Neuronal stem cell (in vitro differentiated cells): ENCODE measurements at regions not wholly inside any gene's neighbourhood (a gene's known extent, or its start where the extent isn't known, plus 50 kb on each side); places are given as distances from the start of the nearest gene placed in this dataset.

Source experiments
- DNase-seq: peaks from one replicate; pipeline ENCODE4 v3.0.0-alpha.2; 2013; ENCODE audit warnings: low spot score
- H2AFZ ChIP-seq: one replicate; pipeline ENCODE4 v1.6.1; 2013; ENCODE audit warnings: mild to moderate bottlenecking, low read length, inconsistent platforms
- H2AK5ac ChIP-seq: 2 replicates; pipeline ENCODE4 v1.6.1; 2013; ENCODE audit warnings: low read depth, mild to moderate bottlenecking, inconsistent platforms, low read length, moderate library complexity, mixed read lengths
- H2BK120ac ChIP-seq: 2 replicates; pipeline ENCODE4 v1.6.1; 2013; ENCODE audit warnings: low read depth, mild to moderate bottlenecking, inconsistent platforms, low read length, moderate library complexity, mixed read lengths
- H2BK12ac ChIP-seq: one replicate; pipeline ENCODE4 v1.6.1; 2013; ENCODE audit warnings: low read length, inconsistent platforms
- H2BK15ac ChIP-seq: 2 replicates; pipeline ENCODE4 v1.6.1; 2013; ENCODE audit warnings: mild to moderate bottlenecking, low read length, inconsistent platforms, mixed read lengths
- H2BK5ac ChIP-seq: one replicate; pipeline ENCODE4 v1.6.1; 2013; ENCODE audit warnings: inconsistent platforms, mild to moderate bottlenecking, low read length, moderate library complexity
- H3K14ac ChIP-seq: one replicate; pipeline ENCODE4 v1.6.1; 2013; ENCODE audit warnings: low read length, inconsistent platforms
- H3K18ac ChIP-seq: 2 replicates; pipeline ENCODE4 v1.6.1; 2013; ENCODE audit warnings: low read length, inconsistent platforms
- H3K23ac ChIP-seq: 2 replicates; pipeline ENCODE4 v1.6.1; 2013; ENCODE audit warnings: low read depth, mild to moderate bottlenecking, mixed read lengths, low read length, inconsistent platforms; ENCODE audit not compliant: poor library complexity
- H3K27ac ChIP-seq: replicated peaks from 3 replicates; pipeline ENCODE4 v1.5.1; 2013; ENCODE audit warnings: low read length, inconsistent platforms
- H3K27me3 ChIP-seq, 3 experiments: 2 replicates each; pipeline ENCODE4 v1.6.1; 2013; ENCODE audit warnings: low read length in 3 of 3, mild to moderate bottlenecking in 2 of 3, inconsistent platforms in 1 of 3, low read depth in 1 of 3, mixed read lengths in 1 of 3, moderate library complexity in 1 of 3; ENCODE audit not compliant: control insufficient read depth in 3 of 3, insufficient read depth in 3 of 3
- H3K36me3 ChIP-seq, 2 donors: replicated peaks in 1 of 2; 2 replicates each; pipeline ENCODE4 v1.6.1; 2013; ENCODE audit warnings: low read length in 2 of 2; ENCODE audit not compliant: control insufficient read depth in 2 of 2, insufficient read depth in 2 of 2
- H3K4ac ChIP-seq: 2 replicates; pipeline ENCODE4 v1.6.1; 2013; ENCODE audit warnings: inconsistent platforms, mild to moderate bottlenecking, low read length, moderate library complexity
- H3K4me1 ChIP-seq, 2 donors: 1 replicate in 1 of 2; 2 replicates in 1 of 2; pipeline ENCODE4 v1.6.1; 2013; ENCODE audit warnings: low read length in 2 of 2, low read depth in 1 of 2; ENCODE audit not compliant: control insufficient read depth in 2 of 2, insufficient read depth in 1 of 2
- H3K4me2 ChIP-seq: one replicate; pipeline ENCODE4 v1.6.1; 2013; ENCODE audit warnings: mild to moderate bottlenecking, low read length, inconsistent platforms; ENCODE audit not compliant: insufficient read depth, poor library complexity, severe bottlenecking
- H3K4me3 ChIP-seq, 2 donors: 2 replicates each; pipeline ENCODE4 v1.5.1; 2013; ENCODE audit warnings: low read length in 2 of 2, mild to moderate bottlenecking in 2 of 2, inconsistent platforms in 1 of 2, moderate library complexity in 1 of 2
- H3K79me1 ChIP-seq: one replicate; pipeline ENCODE4 v1.6.1; 2013; ENCODE audit warnings: low read depth, mild to moderate bottlenecking, inconsistent platforms, low read length, moderate library complexity
- H3K9ac ChIP-seq: one replicate; pipeline ENCODE4 v1.6.1; 2013; ENCODE audit warnings: mild to moderate bottlenecking, low read depth, low read length, inconsistent platforms; ENCODE audit not compliant: poor library complexity
- H3K9me3 ChIP-seq, 2 donors: replicated peaks in 1 of 2; 2 replicates each; pipeline versions ENCODE3 to v1.6.1; 2013; ENCODE audit warnings: low read length in 2 of 2, mild to moderate bottlenecking in 2 of 2, inconsistent platforms in 1 of 2, low read depth in 1 of 2, mixed read lengths in 1 of 2, moderate library complexity in 1 of 2; ENCODE audit not compliant: control insufficient read depth in 2 of 2, insufficient read depth in 1 of 2
- H4K8ac ChIP-seq: one replicate; pipeline ENCODE4 v1.6.1; 2013; ENCODE audit warnings: low read depth, mild to moderate bottlenecking, inconsistent platforms, low read length, moderate library complexity
- H4K91ac ChIP-seq: one replicate; pipeline ENCODE4 v1.6.1; 2013; ENCODE audit warnings: low read length, low read depth, mild to moderate bottlenecking, inconsistent platforms; ENCODE audit not compliant: poor library complexity
- WGBS, 2 donors: extraction: QIAGEN DNeasy Blood & Tissue Kit; methylation state at CpG; one replicate each; pipeline ENCODE4 v1.1.7; 2013; ENCODE audit warnings: missing lambda C conversion rate in 2 of 2, mixed read lengths in 1 of 2; ENCODE audit not compliant: insufficient read length in 2 of 2, insufficient replicate concordance in 1 of 2; ENCODE audit errors: extremely low coverage in 2 of 2; 5-methylcytosine and 5-hydroxymethylcytosine counted together

DNA sequence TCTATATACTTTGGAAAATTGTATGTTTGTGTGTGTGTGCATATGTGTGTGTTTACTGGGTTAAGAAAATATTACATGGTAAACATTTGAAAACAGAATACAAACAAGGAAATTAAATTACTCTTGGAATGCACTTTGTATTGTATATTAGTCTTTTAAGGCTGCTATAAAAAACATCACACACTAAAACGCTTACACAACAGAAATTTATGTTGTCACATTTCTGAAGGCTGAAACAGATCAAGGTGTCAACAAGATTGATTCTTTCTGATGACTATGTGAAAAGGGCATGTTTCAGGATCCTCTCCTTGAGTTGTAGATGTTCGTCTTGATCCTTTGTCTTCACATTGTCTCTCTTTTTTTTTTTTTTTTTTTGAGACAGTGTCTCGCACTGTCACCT lies 149.1 kb upstream of the CNTN5 start:
- Histone ChIP-seq H3K9ac (no peak overlapping the region), H3K36me3 (no peaks in the 10 kb centered on the region), H2AFZ (no peak overlapping the region), H2BK12ac (no peak overlapping the region), H2BK120ac (no peak overlapping the region), H3K79me1 (no peaks in the 10 kb centered on the region), H4K91ac (no peak overlapping the region), H3K9me3 (no peaks in the 10 kb centered on the region), H3K18ac (no peak overlapping the region), H3K27ac (no peak overlapping the region), H3K23ac (no peak overlapping the region), H2BK15ac (no peak overlapping the region), H3K14ac (no peak overlapping the region), H3K4me3 (no peak overlapping the region), H3K4me1 (no peaks in the 10 kb centered on the region), H2BK5ac (no peak overlapping the region), H3K4me2 (no peak overlapping the region), H2AK5ac (no peak overlapping the region), H3K4ac (no peak overlapping the region), H4K8ac (no peak overlapping the region), H3K27me3 (no peaks in the 10 kb centered on the region)
- no CpG with 5 or more reads among the region's 3 CpGs for WGBS, 2 donors
- no peak for DNase-seq

DNA sequence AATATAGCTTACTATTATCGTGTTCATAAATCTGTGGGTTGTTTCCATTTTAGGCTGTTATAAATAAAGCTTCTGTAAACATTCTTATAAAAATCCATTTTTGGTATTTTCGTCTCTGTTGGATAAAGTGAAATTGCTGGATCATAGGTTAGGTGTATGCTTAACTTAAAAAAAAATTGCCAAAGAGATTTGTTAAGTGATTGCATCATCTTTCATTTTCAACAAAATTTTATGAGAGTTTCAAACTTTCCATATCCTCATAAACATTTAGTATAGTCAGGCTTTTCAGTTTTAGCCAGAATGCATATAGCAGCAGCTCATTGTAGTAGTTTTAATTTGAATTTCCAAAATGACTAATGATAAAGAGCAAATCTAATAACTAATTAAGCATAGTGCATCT lies 146.7 kb upstream of the CNTN5 start:
- no peak for DNase-seq
- H2BK120ac ChIP-seq: no peak overlapping the region
- H3K9ac ChIP-seq: no peak overlapping the region
- H3K79me1 ChIP-seq: no peaks in the 10 kb centered on the region
- no peak overlapping the region for H2AK5ac ChIP-seq
- no peak overlapping the region for H4K8ac ChIP-seq
- no peak overlapping the region for H4K91ac ChIP-seq
- no peak overlapping the region for H3K14ac ChIP-seq
- no peak overlapping the region for H2BK5ac ChIP-seq
- no peak overlapping the region for H2AFZ ChIP-seq
- H3K4me1 ChIP-seq: no peaks in the 10 kb centered on the region
- H3K4ac ChIP-seq: no peak overlapping the region
- no peak overlapping the region for H3K23ac ChIP-seq
- H3K4me2 ChIP-seq: no peak overlapping the region
- no peak overlapping the region for H2BK12ac ChIP-seq
- no peaks in the 10 kb centered on the region for H3K9me3 ChIP-seq
- no CpG with 5 or more reads among the region's 2 CpGs for WGBS, 2 donors
- no peak overlapping the region for H2BK15ac ChIP-seq
- no peak overlapping the region for H3K27ac ChIP-seq
- no peak overlapping the region for H3K18ac ChIP-seq
- H3K4me3 ChIP-seq: no peak overlapping the region
- H3K36me3 ChIP-seq: no peaks in the 10 kb centered on the region
- H3K27me3 ChIP-seq: no peaks in the 10 kb centered on the region

DNA sequence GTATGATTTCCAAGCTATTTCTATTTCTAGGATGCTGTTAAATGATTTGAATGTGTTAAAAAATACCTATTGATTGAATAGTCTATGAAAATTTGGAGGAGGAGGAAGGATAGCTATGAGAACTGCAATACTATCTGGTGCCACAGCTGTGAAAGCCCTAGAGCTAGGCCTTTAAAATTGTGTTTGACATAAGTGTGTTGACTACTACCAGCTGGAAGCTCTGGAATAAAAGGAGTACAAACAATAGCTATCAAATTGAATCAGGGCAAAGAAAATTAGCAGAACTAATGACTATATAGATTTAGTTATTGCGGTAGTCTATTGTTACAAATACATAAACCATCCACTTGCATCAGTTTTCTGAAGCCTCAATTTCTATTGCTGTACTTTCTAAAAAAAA lies 124.8 kb upstream of the CNTN5 start:
- H3K4me1 ChIP-seq: no peaks in the 10 kb centered on the region
- no peak overlapping the region for H2BK5ac ChIP-seq
- no peaks in the 10 kb centered on the region for H3K27me3 ChIP-seq
- WGBS, 2 donors: no CpG with 5 or more reads among the region's 1 CpG
- no peak for DNase-seq
- H2AFZ ChIP-seq: no peak overlapping the region
- no peak overlapping the region for H3K27ac ChIP-seq
- no peak overlapping the region for H3K4me3 ChIP-seq
- H2BK120ac ChIP-seq: no peak overlapping the region
- H4K91ac ChIP-seq: no peak overlapping the region
- H3K14ac ChIP-seq: no peak overlapping the region
- no peaks in the 10 kb centered on the region for H3K9me3 ChIP-seq
- H3K9ac ChIP-seq: no peak overlapping the region
- H2AK5ac ChIP-seq: no peak overlapping the region
- H2BK12ac ChIP-seq: no peak overlapping the region
- H3K4ac ChIP-seq: no peak overlapping the region
- H3K18ac ChIP-seq: no peak overlapping the region
- no peak overlapping the region for H3K4me2 ChIP-seq
- H3K36me3 ChIP-seq: no peaks in the 10 kb centered on the region
- H4K8ac ChIP-seq: no peak overlapping the region
- H3K79me1 ChIP-seq: no peaks in the 10 kb centered on the region
- H3K23ac ChIP-seq: no peak overlapping the region
- no peak overlapping the region for H2BK15ac ChIP-seq

DNA sequence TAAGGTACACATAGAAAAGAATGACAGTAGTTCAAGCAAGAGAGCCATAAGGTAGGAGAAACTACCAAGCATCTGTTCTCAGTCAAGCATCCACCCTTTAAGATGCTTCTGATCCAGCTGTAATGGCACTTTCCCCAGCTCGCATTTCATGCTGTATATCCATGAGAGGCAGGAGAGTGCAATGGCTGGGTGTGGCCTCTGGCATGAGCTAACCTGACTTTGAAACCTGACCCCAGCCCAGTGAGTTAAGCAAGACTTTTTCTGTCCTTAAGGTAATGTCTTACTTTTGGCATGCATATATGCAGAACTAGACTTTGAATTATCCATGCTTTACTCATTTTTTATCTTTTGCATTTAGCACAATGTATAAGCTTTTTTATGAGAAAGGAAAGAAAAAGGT lies 79.8 kb upstream of the CNTN5 start:
- WGBS, 2 donors: no CpG with 5 or more reads among the region's 1 CpG
- Histone ChIP-seq H2BK5ac (no peak overlapping the region), H3K9ac (no peak overlapping the region), H3K36me3 (no peaks in the 10 kb centered on the region), H2BK120ac (no peak overlapping the region), H4K91ac (no peak overlapping the region), H2BK12ac (no peak overlapping the region), H3K27ac (no peak overlapping the region), H4K8ac (no peak overlapping the region), H3K79me1 (no peaks in the 10 kb centered on the region), H2AK5ac (no peak overlapping the region), H3K27me3 (no peaks in the 10 kb centered on the region), H3K23ac (no peak overlapping the region), H3K4ac (no peak overlapping the region), H3K18ac (no peak overlapping the region), H3K14ac (no peak overlapping the region), H2AFZ (no peak overlapping the region), H3K4me2 (no peak overlapping the region), H2BK15ac (no peak overlapping the region), H3K4me1 (no peaks in the 10 kb centered on the region), H3K4me3 (no peak overlapping the region), H3K9me3 (no peaks in the 10 kb centered on the region)
- no peak for DNase-seq
